Smooth muscle cell (in vitro differentiated cells): ENCODE measurements at regions not wholly inside any gene's neighbourhood (a gene's known extent, or its start where the extent isn't known, plus 50 kb on each side); places are given as distances from the start of the nearest gene placed in this dataset.
"Not testable (repeated sequence)": the region's sequence is repeated elsewhere in the genome, so short reads cannot be mapped to it uniquely, and the experiment has no call there.

Experiments
- DNase-seq: peaks from one replicate; lab custom pipeline; 2025; ENCODE audit not compliant: unreplicated experiment; lab: John Stamatoyannopoulos, UW
- H2AFZ ChIP-seq: fragments of 200-600 bp; sonication (generic); 2 replicates; pipeline ENCODE4 v1.6.0; 2016; ENCODE audit warnings: antibody characterized with exemption, low read depth, mild to moderate bottlenecking
- H3F3A ChIP-seq: fragments of 200-600 bp; sonication (generic); 2 replicates; pipeline ENCODE4 v1.6.0; 2017; ENCODE audit warnings: antibody characterized with exemption, low read depth
- H3K27ac ChIP-seq: fragments of 200-600 bp; sonication (generic); 2 replicates; pipeline ENCODE4 v1.5.1; 2016; ENCODE audit warnings: low read depth, mild to moderate bottlenecking
- H3K27me3 ChIP-seq: fragments of 200-600 bp; sonication (generic); 2 replicates; pipeline ENCODE4 v1.6.1; 2016; ENCODE audit warnings: low read depth, mild to moderate bottlenecking
- H3K36me3 ChIP-seq: fragments of 200-600 bp; sonication (generic); 2 replicates; pipeline ENCODE4 v1.5.1; 2016; ENCODE audit warnings: low read depth
- H3K4me1 ChIP-seq: fragments of 200-600 bp; sonication (generic); 2 replicates; pipeline ENCODE4 v1.5.1; 2016; ENCODE audit warnings: low read depth
- H3K4me2 ChIP-seq: fragments of 200-600 bp; sonication (generic); 2 replicates; pipeline ENCODE4 v1.6.0; 2016; ENCODE audit warnings: mild to moderate bottlenecking
- H3K4me3 ChIP-seq: fragments of 200-600 bp; sonication (generic); 2 replicates; pipeline ENCODE4 v1.5.1; 2016; ENCODE audit warnings: mild to moderate bottlenecking
- H3K79me2 ChIP-seq: fragments of 200-600 bp; sonication (generic); 2 replicates; pipeline ENCODE4 v1.6.0; 2016; ENCODE audit warnings: low read depth, mild to moderate bottlenecking
- H3K9ac ChIP-seq: fragments of 200-600 bp; sonication (generic); 2 replicates; pipeline ENCODE4 v1.6.0; 2016; ENCODE audit warnings: low read depth
- H3K9me3 ChIP-seq: fragments of 200-600 bp; sonication (generic); replicated peaks from 2 replicates; pipeline ENCODE4 v1.5.1; 2016; ENCODE audit warnings: low read depth
- H4K20me1 ChIP-seq: fragments of 200-600 bp; sonication (generic); 2 replicates; pipeline ENCODE4 v1.6.0; 2016; ENCODE audit warnings: low read depth
- CTCF ChIP-seq: fragments of 200-600 bp; sonication (generic); IDR thresholded peaks from 2 replicates; pipeline ENCODE4 v1.5.1; 2017; ENCODE audit warnings: borderline replicate concordance, mild to moderate bottlenecking, antibody characterized with exemption; ENCODE audit not compliant: insufficient read depth, poor library complexity, severe bottlenecking
- WGBS: methylation state at CpG from one replicate; pipeline ENCODE4 v1.1.7; 2016; ENCODE audit warnings: low lambda C conversion rate; 5-methylcytosine and 5-hydroxymethylcytosine counted together

- no peaks in the 10 kb centered on the region for H3K9me3 ChIP-seq
- no peak for DNase-seq
- no peaks in the 10 kb centered on the region for H3K36me3 ChIP-seq
- no peaks in the 10 kb centered on the region for H3K27me3 ChIP-seq
- H3K27ac ChIP-seq: peak overlapping the region; percentile 0
- H3K4me1 ChIP-seq: peaks cover 10% of the 10 kb centered on the region
- peak overlapping the region; percentile 42 for H2AFZ ChIP-seq
- H3K4me3 ChIP-seq: no peak overlapping the region
- no peaks in the 10 kb centered on the region for H3F3A ChIP-seq
- no peaks in the 10 kb centered on the region for H3K79me2 ChIP-seq
- no peak overlapping the region for H3K9ac ChIP-seq
- H3K4me2 ChIP-seq: no peak overlapping the region
- no peaks in the 10 kb centered on the region for H4K20me1 ChIP-seq
- no peak for TF ChIP-seq CTCF
Measured at GRCh38 chr12:65673156-65673690, 151.1 kb upstream of the HMGA2 start.

- DNase-seq: no peak
- Histone ChIP-seq H3K4me1 (peaks cover 9% of the 10 kb centered on the region), H3K27ac (peak overlapping the region; percentile 0)
Measured at GRCh38 chr12:65673732-65674131, 150.6 kb upstream of the HMGA2 start.

GRCh38 chr12:65675141-65675621, 149.1 kb upstream of the HMGA2 start:
- Histone ChIP-seq H3K79me2 (no peaks in the 10 kb centered on the region), H3F3A (no peaks in the 10 kb centered on the region), H4K20me1 (no peaks in the 10 kb centered on the region), H2AFZ (peak overlapping the region; percentile 67), H3K27ac (peak overlapping the region; percentile 65), H3K9ac (peak overlapping the region; percentile 8), H3K27me3 (no peaks in the 10 kb centered on the region), H3K36me3 (no peaks in the 10 kb centered on the region), H3K4me2 (peak overlapping the region; percentile 63), H3K4me3 (no peak overlapping the region), H3K9me3 (no peaks in the 10 kb centered on the region), H3K4me1 (peaks cover 9% of the 10 kb centered on the region)
- DNase-seq: no peak
- TF ChIP-seq CTCF: no peak
- WGBS: 33% methylated on average over 1 of the region's 1 CpG

More at GRCh38 chr12:65673732-65674131, 150.6 kb upstream of the HMGA2 start:
- Histone ChIP-seq H3K36me3 (no peaks in the 10 kb centered on the region), H3K9me3 (no peaks in the 10 kb centered on the region), H3K9ac (no peak overlapping the region), H3K4me2 (no peak overlapping the region), H2AFZ (peak overlapping the region; percentile 42), H3K79me2 (no peaks in the 10 kb centered on the region), H3F3A (no peaks in the 10 kb centered on the region), H4K20me1 (no peaks in the 10 kb centered on the region), H3K4me3 (no peak overlapping the region), H3K27me3 (no peaks in the 10 kb centered on the region)
- no peak for TF ChIP-seq CTCF

- 95% methylated on average over 4 of the region's 4 CpGs for WGBS
- H3K79me2 ChIP-seq, H3K4me2 ChIP-seq, H3K9me3 ChIP-seq, H3K4me3 ChIP-seq, H2AFZ ChIP-seq, H4K20me1 ChIP-seq, H3K4me1 ChIP-seq, H3F3A ChIP-seq, H3K27me3 ChIP-seq, H3K9ac ChIP-seq, H3K27ac ChIP-seq, H3K36me3 ChIP-seq, DNase-seq: not testable (repeated sequence)
Measured at GRCh38 chr12:65678172-65678571, 146.1 kb upstream of the HMGA2 start.
